HG03442 (cell line): ENCODE measurements at regions not wholly inside any gene's neighbourhood (a gene's known extent, or its start where the extent isn't known, plus 50 kb on each side); places are given as distances from the start of the nearest gene placed in this dataset.

Experiments
- ATAC-seq: cut with Tn5 transposase; IDR thresholded peaks from one replicate; pipeline ENCODE4 v1.9.1; 2021; ENCODE audit warnings: mild to moderate bottlenecking, moderate library complexity; ENCODE audit not compliant: unreplicated experiment

- no peak for ATAC-seq
These were observed 334.5 kb upstream of the EMCN start for GRCh38 chr4:100852326-100852725.

GRCh38 chr4:100849319-100849718 lies 331.5 kb upstream of the EMCN start:
- no peak for ATAC-seq

DNA sequence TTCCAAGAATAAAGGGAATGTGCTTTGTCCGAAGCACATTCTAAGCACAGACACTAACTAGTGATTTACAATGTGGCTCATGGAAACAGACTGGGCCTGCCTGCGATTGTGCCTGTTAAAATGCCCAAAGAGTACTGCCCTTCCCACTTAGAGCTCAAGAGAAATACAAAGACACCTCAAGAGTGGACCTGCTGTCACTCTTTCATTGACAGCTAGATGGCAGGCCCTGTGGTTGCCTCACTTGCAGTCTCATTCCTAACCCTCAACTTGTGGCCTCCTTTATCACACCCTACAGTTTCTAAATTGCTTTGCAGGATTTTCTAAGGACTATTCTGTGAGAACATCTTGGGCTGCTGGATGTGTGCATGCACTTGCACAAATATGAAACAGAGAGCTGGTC lies 331.0 kb upstream of the EMCN start:
- ATAC-seq = peak; percentile 90

- ATAC-seq = peak; percentile 81
These were observed 326.1 kb upstream of the EMCN start for GRCh38 chr4:100843910-100844309.

GRCh38 chr4:100842856-100843255 lies 325.0 kb upstream of the EMCN start:
- no peak for ATAC-seq

- ATAC-seq = no peak
These were observed 324.1 kb upstream of the EMCN start for GRCh38 chr4:100841911-100842310.

DNA sequence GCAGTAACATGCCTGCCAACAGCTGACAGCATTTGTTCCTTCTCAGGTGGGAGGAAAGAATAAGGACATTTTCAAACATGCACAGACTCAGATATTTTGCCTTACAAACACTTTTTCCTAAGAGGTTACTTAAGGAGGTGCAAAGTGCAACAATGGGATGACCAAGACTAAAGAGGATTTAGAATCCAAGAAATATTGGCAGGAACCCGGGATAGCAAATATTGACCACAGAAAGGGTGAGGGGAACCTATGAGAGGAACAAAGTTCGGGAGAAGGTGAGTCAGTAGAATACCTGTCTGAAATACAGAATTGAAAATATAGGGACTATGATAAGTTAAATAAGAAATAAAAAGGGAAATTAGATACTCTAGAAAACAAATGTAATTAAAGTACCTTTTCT lies 321.9 kb upstream of the EMCN start:
- ATAC-seq = no peak

DNA sequence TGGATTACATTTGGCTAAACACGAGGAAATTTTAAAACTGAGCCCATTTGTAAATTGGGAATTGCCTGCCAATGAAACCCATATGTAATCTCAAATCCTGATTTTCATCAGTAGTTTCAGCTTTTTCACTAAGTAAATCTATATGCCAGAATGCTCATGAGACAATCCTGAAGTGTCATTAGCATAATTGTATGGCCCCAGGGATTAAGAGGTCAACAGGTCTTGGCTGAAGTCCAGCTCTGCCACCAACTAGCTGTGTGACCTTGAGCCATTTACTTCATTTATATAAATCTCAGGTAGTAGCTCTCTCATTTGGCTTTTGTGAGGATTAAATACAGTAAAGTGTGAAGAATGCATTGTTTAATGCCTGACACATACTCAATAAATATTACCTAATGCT lies 320.5 kb upstream of the EMCN start:
- no peak for ATAC-seq

DNA sequence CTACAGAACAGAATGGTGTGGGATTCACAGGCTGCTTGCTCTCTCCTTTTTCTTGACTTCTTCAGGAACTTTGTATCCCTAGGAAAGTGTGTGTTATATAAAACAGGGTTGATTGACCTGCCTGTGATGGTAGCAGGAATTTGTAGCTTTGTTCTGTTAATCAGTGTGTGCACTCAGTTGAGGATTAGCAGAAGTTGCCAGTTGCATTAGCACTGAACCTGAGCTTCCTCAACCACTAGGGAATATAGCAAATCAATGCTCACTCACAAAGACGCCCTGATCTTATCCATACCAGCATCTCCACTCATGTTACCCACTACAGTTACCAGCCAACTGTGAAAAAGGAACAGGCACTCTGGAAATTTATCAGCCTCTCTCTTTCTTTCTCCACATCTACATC lies 319.1 kb upstream of the EMCN start:
- ATAC-seq = no peak

- no peak for ATAC-seq
These were observed 316.8 kb upstream of the EMCN start for GRCh38 chr4:100834616-100835015.

DNA sequence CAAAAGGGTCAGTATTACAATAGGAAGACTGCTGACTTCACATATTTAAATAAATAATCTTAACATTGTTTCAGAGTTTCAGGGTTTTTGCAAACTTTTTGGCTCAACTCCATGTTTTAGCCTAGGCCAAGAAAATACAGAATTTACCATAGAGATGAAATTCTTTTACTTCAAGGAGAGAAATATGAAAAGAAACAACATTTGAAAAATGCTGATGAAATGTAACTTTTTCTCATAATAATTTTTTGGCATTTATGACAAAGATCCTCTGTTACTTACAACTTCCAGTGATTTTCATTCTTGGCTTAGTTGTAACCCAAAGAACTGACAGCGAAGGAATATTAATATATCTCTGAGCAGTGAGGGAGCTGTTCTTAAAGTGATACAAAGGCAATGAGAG lies 316.1 kb upstream of the EMCN start:
- ATAC-seq = no peak

DNA sequence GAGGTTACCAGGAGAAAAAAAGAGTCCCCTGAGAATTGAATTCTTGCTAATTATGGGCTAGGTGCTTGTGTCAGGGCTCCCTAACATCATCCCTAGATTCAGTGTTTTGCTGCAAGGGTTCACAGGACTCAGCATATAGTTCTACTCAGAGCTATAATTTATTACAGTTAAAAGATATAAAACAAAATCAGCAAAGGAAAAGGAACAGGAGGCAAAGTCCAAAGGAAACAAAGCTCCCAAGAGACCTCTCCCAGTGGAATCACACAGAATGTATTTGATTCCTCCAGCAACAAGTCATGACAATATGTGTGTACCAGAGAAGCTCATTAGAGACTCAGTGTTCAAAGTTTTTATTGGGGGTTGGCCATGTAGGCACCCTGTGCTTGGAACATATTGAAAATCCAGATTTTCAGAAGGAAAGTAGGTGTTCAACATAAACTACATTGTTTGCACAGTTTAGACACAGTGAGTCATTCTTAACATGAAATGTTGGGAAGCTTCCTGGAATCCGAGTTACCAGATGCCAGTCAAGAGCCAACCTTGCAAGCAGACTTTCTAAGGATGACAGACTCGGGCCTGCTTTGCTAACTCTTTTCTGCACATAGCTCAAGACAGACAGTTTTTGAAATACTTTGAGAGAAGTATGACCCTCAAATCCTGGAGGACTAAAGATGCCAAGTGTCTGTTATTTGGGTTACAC lies 311.3 kb upstream of the EMCN start:
- ATAC-seq = no peak

DNA sequence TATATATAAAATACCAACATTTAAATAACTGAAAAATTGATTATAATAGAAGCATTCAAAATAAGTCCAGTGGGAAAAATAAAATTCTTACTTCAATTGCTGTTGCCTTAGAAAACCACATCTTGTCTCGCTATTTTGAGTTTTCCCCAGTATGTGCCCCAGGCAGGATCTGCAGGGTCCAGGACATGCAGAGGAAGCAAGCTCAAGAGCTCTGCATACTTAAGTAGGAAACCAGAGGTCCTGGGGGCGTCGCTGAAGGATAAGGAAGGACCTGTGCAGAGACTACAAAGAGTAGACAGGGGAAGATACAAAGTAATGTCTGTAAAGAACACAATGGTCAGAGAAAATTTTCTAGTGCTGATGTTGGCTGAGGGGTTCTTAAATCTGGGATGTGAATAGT lies 310.5 kb upstream of the EMCN start:
- no peak for ATAC-seq

GRCh38 chr4:100827756-100828155 lies 309.9 kb upstream of the EMCN start:
- no peak for ATAC-seq

DNA sequence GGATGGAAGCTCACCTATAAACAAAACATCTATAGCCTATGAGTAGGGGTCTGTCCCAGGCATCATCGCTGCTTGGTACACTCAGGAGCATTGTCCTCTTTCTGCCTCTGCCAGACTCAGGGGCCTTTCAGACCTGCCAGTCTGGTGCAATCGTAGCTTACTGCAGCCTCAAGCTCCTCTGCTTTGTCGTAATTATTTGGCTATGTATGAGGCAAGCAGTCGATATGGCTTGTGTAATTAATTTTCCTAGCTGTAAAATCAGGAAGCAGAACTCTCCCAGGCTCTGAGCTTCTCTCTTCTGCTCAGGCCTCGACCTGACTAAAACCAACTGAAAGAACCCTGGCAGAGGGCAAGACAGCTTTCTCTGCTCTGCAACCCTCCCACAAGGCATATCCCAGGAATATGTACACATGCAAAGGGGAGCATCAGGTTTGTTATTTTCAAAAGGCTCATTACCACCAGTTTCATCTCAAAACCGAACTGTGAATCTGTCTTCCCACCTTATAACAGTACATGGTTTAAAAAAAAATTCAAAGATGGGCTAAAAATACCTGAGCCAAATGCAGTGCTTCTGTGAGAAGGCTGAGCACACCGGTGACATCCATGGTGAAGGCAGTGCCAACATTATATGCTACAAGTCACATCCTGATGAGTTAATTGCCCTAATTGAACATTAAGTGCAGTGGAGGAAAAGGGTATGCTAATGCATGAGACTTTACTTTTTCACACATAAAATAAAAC lies 309.2 kb upstream of the EMCN start:
- no peak for ATAC-seq

GRCh38 chr4:100826067-100826466 lies 308.2 kb upstream of the EMCN start:
- ATAC-seq = no peak

- ATAC-seq = no peak
These were observed 306.1 kb upstream of the EMCN start for GRCh38 chr4:100823993-100824323.

- peak; percentile 83 for ATAC-seq
These were observed 305.5 kb upstream of the EMCN start for GRCh38 chr4:100823066-100823992.

DNA sequence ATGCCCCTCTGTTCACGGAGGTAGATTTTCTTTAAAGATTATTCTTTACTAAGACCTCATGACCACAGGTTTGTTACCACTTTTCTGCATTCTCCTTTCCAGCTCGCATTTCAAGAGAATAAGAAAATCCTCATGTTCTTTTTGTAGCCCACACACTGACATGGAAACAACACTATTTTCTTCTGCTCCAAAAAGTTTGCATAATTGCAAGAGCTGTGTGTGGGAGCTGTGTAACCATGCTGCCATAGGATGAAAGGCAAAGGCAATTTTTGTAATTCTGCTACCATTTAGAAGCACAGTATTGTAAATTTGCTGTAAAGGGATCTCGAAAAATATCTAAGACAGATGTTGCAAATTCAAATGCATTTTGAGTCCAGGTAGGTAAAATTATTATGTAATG lies 302.4 kb upstream of the EMCN start:
- no peak for ATAC-seq

GRCh38 chr4:100819505-100819904 lies 301.7 kb upstream of the EMCN start:
- ATAC-seq = no peak

- ATAC-seq = no peak
These were observed 298.7 kb upstream of the EMCN start for GRCh38 chr4:100816436-100817045.
